Ovary (tissue), 1 donor: ENCODE measurements at regions not wholly inside any gene's neighbourhood (a gene's known extent, or its start where the extent isn't known, plus 50 kb on each side); places are given as distances from the start of the nearest gene placed in this dataset.

Source experiments
- EP300 ChIP-seq: sonication (generic); formaldehyde crosslinking; IDR thresholded peaks from one replicate; pipeline ENCODE4 v1.6.1; 2017; ENCODE audit warnings: antibody characterized with exemption
- POLR2A ChIP-seq: fragments of 450-650 bp; IDR thresholded peaks from one replicate; pipeline ENCODE4 v1.6.1; 2017; ENCODE audit warnings: antibody characterized with exemption, mild to moderate bottlenecking, moderate library complexity

DNA sequence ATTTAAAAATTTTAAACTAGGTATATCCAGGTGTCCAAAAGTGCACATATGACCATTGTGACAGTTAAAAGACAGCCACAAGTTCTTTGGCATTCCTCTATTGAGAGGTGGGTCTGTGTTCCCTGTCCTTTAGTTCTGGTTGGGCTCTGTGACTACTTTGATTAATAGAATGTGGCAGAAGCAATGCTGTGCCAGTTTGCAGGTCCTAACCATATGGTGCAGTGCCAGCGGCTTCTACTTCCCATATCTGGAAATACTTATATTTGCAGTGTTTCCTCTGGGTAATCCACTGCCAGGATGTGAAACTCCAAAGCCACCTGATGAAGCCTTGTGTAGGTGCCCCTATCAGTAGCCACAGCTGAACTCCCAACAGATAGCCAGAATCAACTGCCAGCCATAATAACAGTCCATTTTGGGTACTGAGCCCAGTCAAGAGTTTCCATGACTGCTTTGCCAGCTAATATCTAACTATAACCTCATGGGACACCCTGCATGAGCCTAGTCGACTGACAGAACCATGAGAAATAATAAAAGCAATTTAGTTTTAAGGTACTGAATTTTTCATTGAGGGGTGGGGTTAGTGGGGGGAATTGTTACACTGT is 361.0 kb upstream of the SEMA6A start:
- TF ChIP-seq POLR2A (no peak), EP300 (no peak)
